NCI-H1417 treated with DMSO at 0.1 percent for 48 hours (cell line): ENCODE measurements at regions not wholly inside any gene's neighbourhood (a gene's known extent, or its start where the extent isn't known, plus 50 kb on each side); places are given as distances from the start of the nearest gene placed in this dataset.
"Not testable (repeated sequence)": the region's sequence is repeated elsewhere in the genome, so short reads cannot be mapped to it uniquely, and the experiment has no call there.

ENCODE experiments used
- DNase-seq: peaks from one replicate; lab custom pipeline; 2025; lab: John Stamatoyannopoulos, UW

GRCh38 chr1:30151119-30151518 is 572.3 kb downstream of the MATN1 start:
- DNase-seq, result no peak

- DNase-seq, result no peak
Measured at GRCh38 chr1:30149226-30149625, 574.2 kb downstream of the MATN1 start.

- no peak for DNase-seq
Measured at GRCh38 chr1:30148676-30149075, 574.7 kb downstream of the MATN1 start.

- no peak for DNase-seq
Measured at GRCh38 chr1:30147188-30147587, 576.2 kb downstream of the MATN1 start.

GRCh38 chr1:30146448-30146847 is 576.9 kb downstream of the MATN1 start:
- DNase-seq, result no peak

- DNase-seq, result no peak
Measured at GRCh38 chr1:30145723-30146303, 577.6 kb downstream of the MATN1 start.

- no peak for DNase-seq
Measured at GRCh38 chr1:30144831-30145230, 578.6 kb downstream of the MATN1 start.

GRCh38 chr1:30143517-30143916 is 579.9 kb downstream of the MATN1 start:
- DNase-seq, result no peak

- no peak for DNase-seq
Measured at GRCh38 chr1:30140566-30140965, 582.8 kb downstream of the MATN1 start.

- DNase-seq, result no peak
Measured at GRCh38 chr1:30138891-30139290, 584.5 kb downstream of the MATN1 start.

- no peak for DNase-seq
Measured at GRCh38 chr1:30137001-30137400, 586.4 kb downstream of the MATN1 start.

- no peak for DNase-seq
Measured at GRCh38 chr1:30135698-30136097, 587.7 kb downstream of the MATN1 start.

- no peak for DNase-seq
Measured at GRCh38 chr1:30134466-30135217, 588.7 kb downstream of the MATN1 start.

- DNase-seq, result no peak
Measured at GRCh38 chr1:30133414-30134055, 589.9 kb downstream of the MATN1 start.

- no peak for DNase-seq
Measured at GRCh38 chr1:30132602-30133286, 590.6 kb downstream of the MATN1 start.

- DNase-seq, result not testable (repeated sequence)
Measured at GRCh38 chr1:30130566-30130965, 592.8 kb downstream of the MATN1 start.

GRCh38 chr1:30130099-30130498 is 593.3 kb downstream of the MATN1 start:
- DNase-seq, result no peak

- no peak for DNase-seq
Measured at GRCh38 chr1:30129421-30130055, 593.8 kb downstream of the MATN1 start.

GRCh38 chr1:30129001-30129408 is 594.4 kb downstream of the MATN1 start:
- DNase-seq, result no peak

GRCh38 chr1:30126848-30127247 is 596.5 kb downstream of the MATN1 start:
- no peak for DNase-seq

GRCh38 chr1:30125821-30126170 is 597.6 kb downstream of the MATN1 start:
- DNase-seq, result no peak
